ENCODE measurements at regions not wholly inside any gene's neighbourhood (a gene's known extent, or its start where the extent isn't known, plus 50 kb on each side); places are given as distances from the start of the nearest gene placed in this dataset.

DNA sequence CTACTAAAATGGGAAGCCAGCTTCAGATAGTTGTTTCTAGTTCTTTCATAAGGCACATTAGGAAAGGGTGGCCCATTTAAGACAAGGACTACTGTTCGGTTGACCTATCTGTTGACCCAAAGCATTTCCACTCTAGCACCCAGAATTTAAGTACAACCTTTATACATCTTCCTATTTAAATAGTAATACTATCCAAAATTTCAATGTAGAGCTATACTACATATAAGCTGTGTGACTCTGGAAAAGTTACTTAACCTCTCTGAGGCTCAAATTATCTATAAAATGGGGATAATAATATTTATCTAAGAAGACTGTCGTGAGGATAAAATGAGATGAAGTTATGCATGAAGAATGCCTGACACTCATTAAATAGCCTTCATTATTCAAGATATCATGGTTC lies 82.0 kb upstream of the TMEM164 start:
- TF ChIP-seq POLR2A (IDR thresholded peaks at IDR 0.05) (no peak), CTCF (IDR thresholded peaks at IDR 0.05) (no peak), EP300 (IDR thresholded peaks at IDR 0.05) (no peak)

All from ovary (tissue), 3 donors.